K562 (cell line): ENCODE measurements at regions not wholly inside any gene's neighbourhood (a gene's known extent, or its start where the extent isn't known, plus 50 kb on each side); places are given as distances from the start of the nearest gene placed in this dataset.

Source experiments
- ATAC-seq: fragments of 200-7000 bp; cut with Tn5 transposase; 3 replicates; pipeline ENCODE4 v1.9.1; 2020; ENCODE audit warnings: moderate library complexity
- BruUV-seq: library from RNA; stranded (reverse); fragments of 400-500 nt; replicated peaks from 2 replicates; lab custom pipeline; 2021; lab: Mats Ljungman, UMichigan
- CTCF ChIA-PET: fragments of 300-600 bp; formaldehyde crosslinking; extraction: SDS; loops from one replicate; lab custom pipeline; 2021; ENCODE audit warnings: low intra/inter-chr PET ratio; lab: Yijun Ruan, JAX
- POLR2A ChIA-PET: fragments of 300-600, 350-650 bp; sonication (Branson Sonifier 250); formaldehyde crosslinking; extraction: SDS; loops from one replicate; lab custom pipeline; 2021; ENCODE audit warnings: antibody characterized with exemption, inconsistent platforms; lab: Yijun Ruan, JAX
- DNase-seq, 4 experiments: peaks; one replicate each; pipeline versions ENCODE4 v3.0.0 to v3.0.0-alpha.2; 2011 to 2018; ENCODE audit warnings: low spot score in 3 of 4, mixed read lengths in 3 of 4; ENCODE audit errors: extremely low read depth in 1 of 4
- FAIRE-seq: peaks from 2 replicates; lab custom pipeline; 2011; peaks lifted over from hg19 to GRCh38; lab: Jason Lieb, UNC
- H2AFZ ChIP-seq: 2 replicates; pipeline ENCODE4 v1.6.0; 2011; ENCODE audit warnings: low read depth, low read length, control low read depth, inconsistent platforms
- H3K27ac ChIP-seq: fragments of 200-600 bp; 3 replicates; pipeline ENCODE4 v1.8.0; 2011; ENCODE audit warnings: low read depth, mild to moderate bottlenecking, control low read depth, inconsistent platforms, low read length, moderate library complexity, mixed read lengths; ENCODE audit errors: extremely low read depth
- H3K27me3 ChIP-seq, 2 experiments: fragments of 300-600 bp in 1 of 2; 2 replicates in 1 of 2; 3 replicates in 1 of 2; pipeline versions ENCODE4 v1.6.0 to v1.8.0; 2011; ENCODE audit warnings: inconsistent platforms in 2 of 2, low read length in 2 of 2, mild to moderate bottlenecking in 1 of 2, mixed read lengths in 1 of 2, moderate library complexity in 1 of 2; ENCODE audit not compliant: control insufficient read depth in 2 of 2, insufficient read depth in 2 of 2
- H3K36me3 ChIP-seq: fragments of 300-600 bp; 3 replicates; pipeline ENCODE4 v1.8.0; 2011; ENCODE audit warnings: mild to moderate bottlenecking, low read length, inconsistent platforms; ENCODE audit not compliant: control insufficient read depth, insufficient read depth
- H3K4me1 ChIP-seq, 2 experiments: fragments of 200-600 bp in 1 of 2; replicated peaks in 1 of 2; 2 replicates in 1 of 2; 3 replicates in 1 of 2; pipeline versions ENCODE4 v1.5.1 to v1.8.0; 2011; ENCODE audit warnings: inconsistent platforms in 2 of 2, low read length in 2 of 2, mild to moderate bottlenecking in 1 of 2, mixed read lengths in 1 of 2, moderate library complexity in 1 of 2; ENCODE audit not compliant: control insufficient read depth in 2 of 2, insufficient read depth in 2 of 2
- H3K4me2 ChIP-seq: 2 replicates; pipeline ENCODE4 v1.6.1; 2011; ENCODE audit warnings: low read length, control low read depth, inconsistent platforms, mixed read lengths; ENCODE audit not compliant: insufficient read depth
- H3K4me3 ChIP-seq: fragments of 200-600 bp; sonication (generic), shearing (Covaris generic); 2 replicates; pipeline ENCODE4 v1.5.1; 2016; ENCODE audit warnings: control low read depth, inconsistent platforms
- H3K79me2 ChIP-seq: fragments of 200-600 bp; 3 replicates; pipeline ENCODE4 v1.8.0; 2011; ENCODE audit warnings: low read length, inconsistent platforms; ENCODE audit not compliant: control insufficient read depth, insufficient read depth
- H3K9ac ChIP-seq, 2 experiments: 2 replicates each; pipeline versions ENCODE4 v1.6.0 to v1.6.1; 2011; ENCODE audit warnings: low read depth in 2 of 2, low read length in 2 of 2, control low read depth in 1 of 2, inconsistent platforms in 1 of 2, mild to moderate bottlenecking in 1 of 2, mixed read lengths in 1 of 2; ENCODE audit not compliant: insufficient read depth in 1 of 2
- H3K9me1 ChIP-seq: one replicate; pipeline ENCODE4 v1.6.0; 2011; ENCODE audit warnings: inconsistent platforms, mild to moderate bottlenecking, low read length, moderate library complexity; ENCODE audit not compliant: control insufficient read depth, insufficient read depth
- H3K9me3 ChIP-seq: replicated peaks from 2 replicates; pipeline ENCODE4 v1.5.1; 2011; ENCODE audit warnings: low read depth, low read length, inconsistent platforms; ENCODE audit not compliant: control insufficient read depth, insufficient read depth
- H4K20me1 ChIP-seq: replicated peaks from 2 replicates; pipeline ENCODE4 v1.6.1; 2011; ENCODE audit warnings: low read length, inconsistent platforms, mixed read lengths; ENCODE audit not compliant: control insufficient read depth, insufficient read depth
- ARID4B ChIP-seq: sonication (generic); formaldehyde crosslinking; IDR thresholded peaks from 2 replicates; pipeline ENCODE4 v1.8.0; 2022; ENCODE audit warnings: mild to moderate bottlenecking, missing genetic modification reagents
- BDP1 ChIP-seq: IDR thresholded peaks from 3 replicates; pipeline ENCODE4 v1.6.1; 2011; ENCODE audit not compliant: insufficient read length, insufficient read depth
- DIDO1 ChIP-seq: fragments of 450-650 bp; IDR thresholded peaks from 2 replicates; pipeline ENCODE4 v1.6.1; 2016; ENCODE audit warnings: low read depth, missing biosample characterization, missing genetic modification characterization
- ELF4 ChIP-seq: fragments of 450-650 bp; formaldehyde crosslinking; IDR thresholded peaks from 2 replicates; pipeline ENCODE4 v1.4.0; 2022; ENCODE audit warnings: missing genetic modification characterization
- HMG20A ChIP-seq: fragments of 450-650 bp; formaldehyde crosslinking; conservative IDR thresholded peaks from 2 replicates; pipeline ENCODE4 v1.4.0; 2020; ENCODE audit warnings: mild to moderate bottlenecking, mixed read lengths
- PML ChIP-seq: IDR thresholded peaks from 2 replicates; pipeline ENCODE4 v1.6.1; 2012; ENCODE audit warnings: low read length, inconsistent platforms
- PYGO2 ChIP-seq: fragments of 450-650 bp; IDR thresholded peaks from 2 replicates; pipeline ENCODE4 v1.6.1; 2016; ENCODE audit warnings: mild to moderate bottlenecking, missing genetic modification characterization, moderate library complexity, missing compliant biosample characterization
- RNF2 ChIP-seq: sonication (generic); IDR thresholded peaks from 2 replicates; pipeline ENCODE4 v1.6.1; 2016
- SP2 ChIP-seq: IDR thresholded peaks from 2 replicates; pipeline ENCODE4 v1.6.1; 2011; ENCODE audit warnings: mild to moderate bottlenecking, low read depth, low read length, moderate library complexity; ENCODE audit not compliant: poor library complexity, severe bottlenecking; ENCODE audit errors: extremely low read depth
- TCF7 ChIP-seq: sonication (generic); IDR thresholded peaks from 2 replicates; pipeline ENCODE4 v1.6.1; 2016; ENCODE audit warnings: antibody characterized with exemption, borderline replicate concordance
- TEAD2 ChIP-seq: fragments of 450-650 bp; IDR thresholded peaks from 2 replicates; pipeline ENCODE4 v1.6.1; 2016; ENCODE audit warnings: missing genetic modification characterization, control low read depth, missing compliant biosample characterization
- ZBTB49 ChIP-seq: sonication (generic); formaldehyde crosslinking; IDR thresholded peaks from 2 replicates; pipeline ENCODE4 v1.8.0; 2022; ENCODE audit warnings: missing genetic modification reagents, mild to moderate bottlenecking, borderline replicate concordance
- ZKSCAN3 ChIP-seq: fragments of 250-450 bp; sonication (Bioruptor Pico); IDR thresholded peaks from 2 replicates; pipeline ENCODE4 v1.4.0; 2020
- ZMIZ1 ChIP-seq, 2 experiments: fragments of 150-350 bp in 1 of 2; IDR thresholded peaks; 2 replicates each; pipeline ENCODE4 v1.6.1; 2012 to 2016; ENCODE audit warnings: low read depth in 2 of 2, low read length in 2 of 2, mild to moderate bottlenecking in 1 of 2, moderate library complexity in 1 of 2
- WGBS: fragments of 100-300 bp; shearing (Covaris generic); methylation state at CpG from one replicate; pipeline ENCODE4 v1.1.6; 2016; ENCODE audit warnings: low coverage, mixed read lengths; ENCODE audit not compliant: insufficient coverage; ENCODE audit errors: missing lambda C conversion rate; 5-methylcytosine and 5-hydroxymethylcytosine counted together
- in situ Hi-C: fragments of 300-500 bp; cut with MboI; formaldehyde crosslinking; loops from 4 replicates; pipeline ENCODE4 v1.15.0; 2018; ENCODE audit warnings: inconsistent platforms, mixed read lengths
- intact Hi-C: fragments of 100-400 bp; cut with micrococcal nuclease; formaldehyde crosslinking; loops from 2 replicates; pipeline ENCODE4 v1.14.2; 2022

GRCh38 chr13:50280441-50280937, 265.2 kb downstream of the KCNRG start:
- CTCF ChIA-PET: no interaction called here
- Histone ChIP-seq H4K20me1 (no peaks in the 10 kb centered on the region), H3K27ac (no peak overlapping the region), H3K27me3 (no peaks in the 10 kb centered on the region), H2AFZ (no peak overlapping the region), H3K9me1 (no peaks in the 10 kb centered on the region), H3K9me3 (no peaks in the 10 kb centered on the region), H3K36me3 (no peaks in the 10 kb centered on the region), H3K4me3 (no peak overlapping the region), H3K4me1 (no peaks in the 10 kb centered on the region; a peak in 1 of 5 replicates), H3K9ac (no peak overlapping the region), H3K79me2 (no peaks in the 10 kb centered on the region; the same call in 2 of the 3 replicates), H3K4me2 (no peak overlapping the region)
- no TSS peak for BruUV-seq
- DNase-seq (no peak), FAIRE-seq (no peak), ATAC-seq (no peak)
- whole genome bisulfite sequencing: 78% methylated on average over 4 of the region's 4 CpGs
- in situ Hi-C loops: no loop called here
- POLR2A ChIA-PET: interaction anchor here (1.1 kb wide), 1 partner anchor 9 kb away, joined by 3 read pairs; no protein-coding TSS in a partner anchor
- intact Hi-C loops: no loop called here
- no peak for TF ChIP-seq TCF7
- no peak for TF ChIP-seq ZKSCAN3 (CRISPR knock-in tag)
- no peak for TF ChIP-seq HMG20A
- TF ChIP-seq ZBTB49: no peak
- TF ChIP-seq TEAD2 (tag): no peak
- no peak for TF ChIP-seq ZMIZ1 (IDR thresholded peaks at IDR 0.05; ENCODE audit: low read depth in 2 of 2, low read length in 2 of 2)
- TF ChIP-seq DIDO1 (tag): no peak
- TF ChIP-seq PML: no peak
- no peak for TF ChIP-seq BDP1
- no peak for TF ChIP-seq ELF4 (CRISPR knock-in tag)
- no peak for TF ChIP-seq RNF2
- TF ChIP-seq PYGO2: no peak
- TF ChIP-seq SP2: no peak
- TF ChIP-seq ARID4B (CRISPR knock-in tag): no peak
